ENCODE measurements at regions not wholly inside any gene's neighbourhood (a gene's known extent, or its start where the extent isn't known, plus 50 kb on each side); places are given as distances from the start of the nearest gene placed in this dataset.

GRCh38 chr5:166493612-166494011 lies 1797.8 kb upstream of the WWC1 start:
- TF ChIP-seq ZFP30 (CRISPR knock-in tag; IDR thresholded peaks at IDR 0.05), result no peak
- no peak for TF ChIP-seq TCF4 (CRISPR knock-in tag; IDR thresholded peaks at IDR 0.05; ENCODE audit: borderline replicate concordance)
- TF ChIP-seq ZNF565 (CRISPR knock-in tag; conservative IDR thresholded peaks at IDR 0.05; ENCODE audit: low read depth), result no peak
- no peak for TF ChIP-seq GLIS3 (CRISPR knock-in tag; IDR thresholded peaks at IDR 0.05)
- TF ChIP-seq TOX (CRISPR knock-in tag; IDR thresholded peaks at IDR 0.05; ENCODE audit: borderline replicate concordance), result no peak

Measured in SK-N-SH treated with all-trans-retinoic acid at 6 μM for 48 hours (cell line).